ENCODE measurements at regions not wholly inside any gene's neighbourhood (a gene's known extent, or its start where the extent isn't known, plus 50 kb on each side); places are given as distances from the start of the nearest gene placed in this dataset.

GRCh38 chr3:22621205-22621809, 581.8 kb upstream of the UBE2E2 start:
- in situ Hi-C loops (cut with MboI; ENCODE audit: low sequenced_read_pairs, unreplicated experiment), result no loop called here
- DNase-seq (ENCODE audit: low spot score), result no peak
- no peak for TF ChIP-seq CTCF (IDR thresholded peaks at IDR 0.05; ENCODE audit: borderline replicate concordance, control extremely low read depth, extremely low read depth, insufficient read depth, missing control alignments)

GRCh38 chr3:22627993-22628499, 575.1 kb upstream of the UBE2E2 start:
- no peak for DNase-seq (ENCODE audit: low spot score)
- in situ Hi-C loops (cut with MboI; ENCODE audit: low sequenced_read_pairs, unreplicated experiment), result no loop called here
- TF ChIP-seq CTCF (IDR thresholded peaks at IDR 0.05; ENCODE audit: borderline replicate concordance, control extremely low read depth, extremely low read depth, insufficient read depth, missing control alignments), result no peak

- in situ Hi-C loops (cut with MboI; ENCODE audit: low sequenced_read_pairs, unreplicated experiment), result no loop called here
- no peak for DNase-seq (ENCODE audit: low spot score)
- TF ChIP-seq CTCF (IDR thresholded peaks at IDR 0.05; ENCODE audit: borderline replicate concordance, control extremely low read depth, extremely low read depth, insufficient read depth, missing control alignments), result no peak
These were observed 570.6 kb upstream of the UBE2E2 start for GRCh38 chr3:22632536-22632935.

- DNase-seq (ENCODE audit: low spot score), result no peak
- no peak for TF ChIP-seq CTCF (IDR thresholded peaks at IDR 0.05; ENCODE audit: borderline replicate concordance, control extremely low read depth, extremely low read depth, insufficient read depth, missing control alignments)
- in situ Hi-C loops (cut with MboI; ENCODE audit: low sequenced_read_pairs, unreplicated experiment), result no loop called here
These were observed 568.7 kb upstream of the UBE2E2 start for GRCh38 chr3:22634433-22634832.

GRCh38 chr3:22659651-22660475, 543.3 kb upstream of the UBE2E2 start:
- in situ Hi-C loops (cut with MboI; ENCODE audit: low sequenced_read_pairs, unreplicated experiment), result no loop called here
- TF ChIP-seq CTCF (IDR thresholded peaks at IDR 0.05; ENCODE audit: borderline replicate concordance, control extremely low read depth, extremely low read depth, insufficient read depth, missing control alignments), result no peak
- no peak for DNase-seq (ENCODE audit: low spot score)

GRCh38 chr3:22660606-22661005, 542.5 kb upstream of the UBE2E2 start:
- TF ChIP-seq CTCF (IDR thresholded peaks at IDR 0.05; ENCODE audit: borderline replicate concordance, control extremely low read depth, extremely low read depth, insufficient read depth, missing control alignments), result no peak
- in situ Hi-C loops (cut with MboI; ENCODE audit: low sequenced_read_pairs, unreplicated experiment), result no loop called here
- no peak for DNase-seq (ENCODE audit: low spot score)

Data from GM13976 (cell line).